ENCODE measurements at regions not wholly inside any gene's neighbourhood (a gene's known extent, or its start where the extent isn't known, plus 50 kb on each side); places are given as distances from the start of the nearest gene placed in this dataset.

DNA sequence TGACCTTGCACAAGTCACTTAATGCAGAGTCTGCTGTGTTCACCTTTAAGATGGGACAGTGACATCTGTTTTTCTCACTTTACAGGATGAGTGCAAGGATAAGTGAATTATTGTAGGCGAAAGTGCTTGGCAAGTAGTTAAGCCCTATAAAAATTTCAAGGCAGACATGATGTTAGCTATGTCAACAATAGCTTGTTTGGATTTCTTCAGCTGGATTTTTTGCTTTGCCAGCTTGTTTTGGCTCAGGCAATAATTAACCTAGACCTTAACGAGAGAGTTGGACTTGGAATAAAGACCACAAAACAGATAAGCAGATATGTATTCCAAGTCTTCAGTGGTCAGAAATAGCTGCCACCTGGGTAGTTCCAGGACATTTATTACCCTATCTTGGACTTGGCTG lies 255.2 kb downstream of the ARL4A start:
- TF ChIP-seq, protein P1, sequence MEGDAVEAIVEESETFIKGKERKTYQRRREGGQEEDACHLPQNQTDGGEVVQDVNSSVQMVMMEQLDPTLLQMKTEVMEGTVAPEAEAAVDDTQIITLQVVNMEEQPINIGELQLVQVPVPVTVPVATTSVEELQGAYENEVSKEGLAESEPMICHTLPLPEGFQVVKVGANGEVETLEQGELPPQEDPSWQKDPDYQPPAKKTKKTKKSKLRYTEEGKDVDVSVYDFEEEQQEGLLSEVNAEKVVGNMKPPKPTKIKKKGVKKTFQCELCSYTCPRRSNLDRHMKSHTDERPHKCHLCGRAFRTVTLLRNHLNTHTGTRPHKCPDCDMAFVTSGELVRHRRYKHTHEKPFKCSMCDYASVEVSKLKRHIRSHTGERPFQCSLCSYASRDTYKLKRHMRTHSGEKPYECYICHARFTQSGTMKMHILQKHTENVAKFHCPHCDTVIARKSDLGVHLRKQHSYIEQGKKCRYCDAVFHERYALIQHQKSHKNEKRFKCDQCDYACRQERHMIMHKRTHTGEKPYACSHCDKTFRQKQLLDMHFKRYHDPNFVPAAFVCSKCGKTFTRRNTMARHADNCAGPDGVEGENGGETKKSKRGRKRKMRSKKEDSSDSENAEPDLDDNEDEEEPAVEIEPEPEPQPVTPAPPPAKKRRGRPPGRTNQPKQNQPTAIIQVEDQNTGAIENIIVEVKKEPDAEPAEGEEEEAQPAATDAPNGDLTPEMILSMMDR (conservative IDR thresholded peaks at IDR 0.05; ENCODE audit: low read length): no peak
- TF ChIP-seq EZH2phosphoT487 (IDR thresholded peaks at IDR 0.05; ENCODE audit: borderline replicate concordance, low read depth, low read length): no peak

Measured in OCI-LY7 (cell line).